ENCODE measurements at regions not wholly inside any gene's neighbourhood (a gene's known extent, or its start where the extent isn't known, plus 50 kb on each side); places are given as distances from the start of the nearest gene placed in this dataset.
"Not testable (repeated sequence)": the region's sequence is repeated elsewhere in the genome, so short reads cannot be mapped to it uniquely, and the experiment has no call there.

DNA sequence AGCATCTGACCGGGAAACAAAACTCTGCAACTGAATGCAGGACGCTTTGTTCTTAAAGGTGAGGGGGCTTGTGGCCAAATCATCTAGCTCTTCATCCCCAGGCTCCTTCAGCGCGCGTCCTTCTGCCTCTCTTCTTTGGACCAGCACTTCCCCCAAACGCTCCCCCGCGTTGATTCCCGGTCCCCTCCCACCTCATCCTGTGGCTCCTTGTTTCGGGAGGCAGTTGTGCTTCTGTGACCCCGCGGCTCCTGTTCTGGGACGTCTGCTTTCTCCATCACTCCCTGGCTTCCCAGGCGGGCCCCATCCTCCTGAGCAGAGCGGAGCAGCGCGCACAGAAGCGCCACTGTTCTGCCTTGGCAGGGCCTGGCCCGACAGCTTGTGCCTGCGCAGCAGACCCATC is 109.7 kb upstream of the ZNG1E start:
- H3K27ac ChIP-seq (ENCODE audit: low read length); H3K27me3 ChIP-seq (replicated peaks in 1 of 2; ENCODE audit: control insufficient read depth in 2 of 2, extremely low read depth in 1 of 2, insufficient read depth in 2 of 2, low read length in 1 of 2); H3K4me3 Mint-ChIP-seq; H3K4me1 Mint-ChIP-seq; H3K4me1 ChIP-seq (ENCODE audit: control insufficient read depth in 1 of 2, extremely low read depth in 1 of 2, insufficient read depth in 2 of 2, low read length in 2 of 2); ATAC-seq (replicated peaks in 1 of 4); POLR2A ChIA-PET; H3K36me3 Mint-ChIP-seq; H3K9me3 Mint-ChIP-seq; H3K36me3 ChIP-seq (ENCODE audit: control insufficient read depth in 2 of 2, extremely low read depth in 1 of 2, insufficient read depth in 1 of 2, low read length in 1 of 2); H3K27me3 Mint-ChIP-seq; H3K27ac Mint-ChIP-seq; H3K9me3 ChIP-seq; DNase-seq; H3K4me3 ChIP-seq (ENCODE audit: control insufficient read depth in 1 of 2, extremely low read depth in 1 of 2, low read length in 1 of 2); CTCF ChIA-PET: not testable (repeated sequence)
- WGBS (ENCODE audit: insufficient coverage) = 60% methylated on average over 8 of the region's 20 CpGs

DNA sequence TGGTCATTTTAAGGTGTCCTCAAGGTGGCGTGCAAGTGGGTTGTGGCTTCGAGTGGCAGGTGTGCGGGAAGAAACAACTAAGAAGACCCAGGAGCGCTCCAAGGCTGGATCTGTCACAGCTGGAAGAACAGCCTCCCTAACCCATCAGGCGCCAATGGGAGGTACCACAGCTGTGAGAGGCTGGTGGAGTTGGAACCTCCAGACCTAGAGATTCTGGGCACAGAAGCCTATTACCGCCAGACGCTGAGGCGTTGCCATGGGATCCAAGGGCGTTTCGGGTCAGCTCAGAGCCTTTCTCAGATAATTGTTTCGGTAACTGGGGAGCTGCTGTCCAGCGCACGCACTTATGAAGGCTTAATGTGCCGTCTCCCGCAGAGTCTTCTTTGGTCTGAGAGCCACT is 156.7 kb upstream of the ZNG1E start:
- H3K27me3 ChIP-seq (replicated peaks in 1 of 2; ENCODE audit: control insufficient read depth in 2 of 2, extremely low read depth in 1 of 2, insufficient read depth in 2 of 2, low read length in 1 of 2); H3K36me3 ChIP-seq (ENCODE audit: control insufficient read depth in 2 of 2, extremely low read depth in 1 of 2, insufficient read depth in 1 of 2, low read length in 1 of 2); DNase-seq; CTCF ChIA-PET; H3K4me3 Mint-ChIP-seq; H3K9me3 Mint-ChIP-seq; H3K4me3 ChIP-seq (ENCODE audit: control insufficient read depth in 1 of 2, extremely low read depth in 1 of 2, low read length in 1 of 2); H3K27ac Mint-ChIP-seq; H3K27ac ChIP-seq (ENCODE audit: low read length); H3K4me1 Mint-ChIP-seq; ATAC-seq (replicated peaks in 1 of 4); H3K27me3 Mint-ChIP-seq; POLR2A ChIA-PET; H3K36me3 Mint-ChIP-seq; H3K4me1 ChIP-seq (ENCODE audit: control insufficient read depth in 1 of 2, extremely low read depth in 1 of 2, insufficient read depth in 2 of 2, low read length in 2 of 2); H3K9me3 ChIP-seq: not testable (repeated sequence)
- WGBS (ENCODE audit: insufficient coverage) = no CpG with 5 or more reads among the region's 15 CpGs

DNA sequence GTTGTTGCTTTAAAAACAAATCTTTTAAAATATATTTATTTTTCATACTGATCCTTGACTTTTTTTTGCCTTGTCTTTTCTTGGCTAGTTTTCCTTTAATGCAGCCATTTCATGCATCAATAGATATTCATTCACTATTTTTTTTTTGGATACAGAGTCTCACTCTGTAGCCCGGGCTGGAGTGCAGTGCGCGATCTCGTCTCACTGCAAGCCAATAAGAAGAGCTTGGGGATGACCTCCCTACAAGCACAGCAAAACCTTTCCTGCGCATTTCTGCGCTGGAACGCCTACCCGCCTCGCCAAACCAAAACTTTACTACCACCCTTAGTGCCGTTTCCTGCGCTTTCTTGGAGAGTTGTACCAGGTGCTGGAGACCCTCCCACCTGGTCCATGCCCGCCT is 161.3 kb upstream of the ZNG1E start:
- H3K27ac ChIP-seq (ENCODE audit: low read length); H3K9me3 Mint-ChIP-seq; H3K36me3 Mint-ChIP-seq; H3K9me3 ChIP-seq; H3K27me3 Mint-ChIP-seq; CTCF ChIA-PET; H3K27me3 ChIP-seq (replicated peaks in 1 of 2; ENCODE audit: control insufficient read depth in 2 of 2, extremely low read depth in 1 of 2, insufficient read depth in 2 of 2, low read length in 1 of 2); H3K4me3 Mint-ChIP-seq; H3K4me1 ChIP-seq (ENCODE audit: control insufficient read depth in 1 of 2, extremely low read depth in 1 of 2, insufficient read depth in 2 of 2, low read length in 2 of 2); H3K4me3 ChIP-seq (ENCODE audit: control insufficient read depth in 1 of 2, extremely low read depth in 1 of 2, low read length in 1 of 2); DNase-seq; H3K4me1 Mint-ChIP-seq; POLR2A ChIA-PET; H3K36me3 ChIP-seq (ENCODE audit: control insufficient read depth in 2 of 2, extremely low read depth in 1 of 2, insufficient read depth in 1 of 2, low read length in 1 of 2); ATAC-seq (replicated peaks in 1 of 4); H3K27ac Mint-ChIP-seq: not testable (repeated sequence)
- 98% methylated on average over 8 of the region's 12 CpGs for WGBS (ENCODE audit: insufficient coverage)

DNA sequence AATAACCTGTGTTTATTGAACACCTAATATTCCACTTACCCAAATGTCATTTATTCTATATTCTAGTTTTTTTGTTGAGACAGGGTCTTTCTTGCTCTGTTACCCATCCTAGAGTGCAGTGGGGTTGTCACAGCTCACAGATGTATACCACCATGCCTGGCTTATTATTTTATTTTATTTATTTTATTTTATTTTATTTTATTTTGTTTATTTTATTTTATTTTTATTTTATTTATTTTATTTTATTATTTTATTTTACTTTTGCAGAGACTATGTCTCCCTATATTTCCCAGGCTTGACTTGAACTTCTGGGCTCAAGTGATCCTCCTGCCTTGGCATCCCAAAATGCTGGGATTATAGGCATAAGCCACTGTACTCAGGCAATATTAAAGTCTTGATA is 167.8 kb upstream of the ZNG1E start:
- H3K4me1 ChIP-seq (ENCODE audit: control insufficient read depth in 1 of 2, extremely low read depth in 1 of 2, insufficient read depth in 2 of 2, low read length in 2 of 2); H3K4me3 Mint-ChIP-seq; H3K4me1 Mint-ChIP-seq; H3K36me3 ChIP-seq (ENCODE audit: control insufficient read depth in 2 of 2, extremely low read depth in 1 of 2, insufficient read depth in 1 of 2, low read length in 1 of 2); H3K27me3 ChIP-seq (replicated peaks in 1 of 2; ENCODE audit: control insufficient read depth in 2 of 2, extremely low read depth in 1 of 2, insufficient read depth in 2 of 2, low read length in 1 of 2); H3K27me3 Mint-ChIP-seq; H3K4me3 ChIP-seq (ENCODE audit: control insufficient read depth in 1 of 2, extremely low read depth in 1 of 2, low read length in 1 of 2); H3K27ac ChIP-seq (ENCODE audit: low read length); POLR2A ChIA-PET; ATAC-seq (replicated peaks in 1 of 4); H3K9me3 ChIP-seq; H3K27ac Mint-ChIP-seq; CTCF ChIA-PET; H3K9me3 Mint-ChIP-seq; H3K36me3 Mint-ChIP-seq; DNase-seq: not testable (repeated sequence)

DNA sequence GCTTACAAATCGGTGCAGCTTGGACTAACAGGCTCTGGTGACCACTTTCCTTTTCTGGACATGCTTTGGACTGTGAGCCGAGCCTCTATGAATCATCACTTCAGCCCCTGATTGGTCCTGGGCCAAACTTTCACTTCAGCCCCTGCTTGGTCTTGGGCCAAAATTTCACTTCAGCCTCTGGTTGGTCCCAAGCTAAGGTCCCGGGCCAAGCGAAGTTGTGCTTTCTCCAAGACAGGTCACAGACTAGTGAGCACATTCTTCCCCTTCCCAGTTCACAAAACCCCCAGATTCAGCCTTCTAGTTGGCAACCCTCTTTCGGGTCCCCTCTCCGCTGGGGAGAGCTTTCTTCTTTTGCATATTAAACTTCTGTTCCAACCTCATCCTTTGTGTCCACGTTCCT is 171.0 kb upstream of the ZNG1E start:
- H3K27me3 ChIP-seq (replicated peaks in 1 of 2; ENCODE audit: control insufficient read depth in 2 of 2, extremely low read depth in 1 of 2, insufficient read depth in 2 of 2, low read length in 1 of 2); H3K4me3 Mint-ChIP-seq; H3K4me1 Mint-ChIP-seq; H3K9me3 Mint-ChIP-seq; DNase-seq; H3K4me1 ChIP-seq (ENCODE audit: control insufficient read depth in 1 of 2, extremely low read depth in 1 of 2, insufficient read depth in 2 of 2, low read length in 2 of 2); H3K36me3 Mint-ChIP-seq; ATAC-seq (replicated peaks in 1 of 4); H3K4me3 ChIP-seq (ENCODE audit: control insufficient read depth in 1 of 2, extremely low read depth in 1 of 2, low read length in 1 of 2); CTCF ChIA-PET; H3K27ac Mint-ChIP-seq; H3K27me3 Mint-ChIP-seq; H3K27ac ChIP-seq (ENCODE audit: low read length); H3K9me3 ChIP-seq; H3K36me3 ChIP-seq (ENCODE audit: control insufficient read depth in 2 of 2, extremely low read depth in 1 of 2, insufficient read depth in 1 of 2, low read length in 1 of 2); POLR2A ChIA-PET: not testable (repeated sequence)
- no CpG with 5 or more reads among the region's 7 CpGs for WGBS (ENCODE audit: insufficient coverage)

DNA sequence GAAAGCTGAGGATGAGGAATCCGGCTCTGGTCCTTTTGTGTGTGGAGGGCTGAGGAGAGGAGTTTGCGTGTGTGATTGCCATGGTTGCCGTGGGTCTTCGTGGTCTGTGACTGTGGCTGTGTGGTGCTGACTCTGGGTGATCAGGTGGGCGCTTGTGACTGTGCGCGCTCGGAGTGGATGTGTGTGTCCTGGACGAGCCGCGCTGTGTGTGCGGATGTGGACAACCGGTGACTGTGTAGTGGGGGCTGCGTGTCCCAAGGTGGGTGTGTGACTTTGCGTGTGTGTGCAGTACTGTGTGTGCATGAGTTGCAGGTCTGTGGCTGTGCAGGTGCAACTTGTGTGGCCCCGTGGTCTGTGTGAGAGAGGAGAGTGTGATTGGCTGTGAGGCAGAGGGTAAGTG is 172.0 kb upstream of the ZNG1E start:
- H3K27ac Mint-ChIP-seq; ATAC-seq (replicated peaks in 1 of 4); H3K27me3 ChIP-seq (replicated peaks in 1 of 2; ENCODE audit: control insufficient read depth in 2 of 2, extremely low read depth in 1 of 2, insufficient read depth in 2 of 2, low read length in 1 of 2); H3K4me3 ChIP-seq (ENCODE audit: control insufficient read depth in 1 of 2, extremely low read depth in 1 of 2, low read length in 1 of 2); H3K4me1 ChIP-seq (ENCODE audit: control insufficient read depth in 1 of 2, extremely low read depth in 1 of 2, insufficient read depth in 2 of 2, low read length in 2 of 2); H3K27me3 Mint-ChIP-seq; H3K4me1 Mint-ChIP-seq; H3K27ac ChIP-seq (ENCODE audit: low read length); CTCF ChIA-PET; H3K4me3 Mint-ChIP-seq; POLR2A ChIA-PET; H3K9me3 ChIP-seq; H3K36me3 ChIP-seq (ENCODE audit: control insufficient read depth in 2 of 2, extremely low read depth in 1 of 2, insufficient read depth in 1 of 2, low read length in 1 of 2); H3K9me3 Mint-ChIP-seq; H3K36me3 Mint-ChIP-seq; DNase-seq: not testable (repeated sequence)
- WGBS (ENCODE audit: insufficient coverage) = no CpG with 5 or more reads among the region's 16 CpGs

DNA sequence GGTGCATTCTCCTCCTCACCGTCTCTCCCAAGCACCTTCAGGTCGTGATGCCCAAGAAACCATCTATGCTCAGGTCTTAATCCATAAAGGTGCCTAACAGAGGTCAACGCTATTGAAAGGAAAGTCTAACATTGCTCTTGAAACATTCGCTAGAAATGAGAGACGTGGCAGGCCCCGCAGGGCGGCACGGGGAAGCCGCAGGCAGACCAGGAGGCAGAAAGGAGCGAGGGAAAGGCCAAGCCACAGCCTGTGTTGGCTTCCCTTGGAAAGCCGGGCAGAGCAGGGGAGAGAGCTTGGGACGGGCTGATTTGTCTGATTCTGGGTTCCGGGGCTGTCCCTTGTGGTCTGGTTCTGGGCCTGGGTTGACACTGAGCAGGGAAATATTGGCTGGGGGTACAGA is 192.8 kb upstream of the ZNG1E start:
- DNase-seq; H3K36me3 ChIP-seq (ENCODE audit: control insufficient read depth in 2 of 2, extremely low read depth in 1 of 2, insufficient read depth in 1 of 2, low read length in 1 of 2); H3K27me3 ChIP-seq (replicated peaks in 1 of 2; ENCODE audit: control insufficient read depth in 2 of 2, extremely low read depth in 1 of 2, insufficient read depth in 2 of 2, low read length in 1 of 2); H3K27me3 Mint-ChIP-seq; H3K36me3 Mint-ChIP-seq; H3K9me3 Mint-ChIP-seq; H3K4me1 Mint-ChIP-seq; CTCF ChIA-PET; POLR2A ChIA-PET; H3K4me3 ChIP-seq (ENCODE audit: control insufficient read depth in 1 of 2, extremely low read depth in 1 of 2, low read length in 1 of 2); H3K4me1 ChIP-seq (ENCODE audit: control insufficient read depth in 1 of 2, extremely low read depth in 1 of 2, insufficient read depth in 2 of 2, low read length in 2 of 2); H3K9me3 ChIP-seq; H3K27ac Mint-ChIP-seq; H3K27ac ChIP-seq (ENCODE audit: low read length); ATAC-seq (replicated peaks in 1 of 4); H3K4me3 Mint-ChIP-seq: not testable (repeated sequence)
- WGBS (ENCODE audit: insufficient coverage) = 78% methylated on average over 11 of the region's 13 CpGs

All from T-cell (primary cell).